Smooth muscle cell (in vitro differentiated cells): ENCODE measurements at regions not wholly inside any gene's neighbourhood (a gene's known extent, or its start where the extent isn't known, plus 50 kb on each side); places are given as distances from the start of the nearest gene placed in this dataset.

Experiments
- DNase-seq: peaks from one replicate; lab custom pipeline; 2025; ENCODE audit not compliant: unreplicated experiment; lab: John Stamatoyannopoulos, UW
- H2AFZ ChIP-seq: fragments of 200-600 bp; sonication (generic); 2 replicates; pipeline ENCODE4 v1.6.0; 2016; ENCODE audit warnings: antibody characterized with exemption, low read depth, mild to moderate bottlenecking
- H3F3A ChIP-seq: fragments of 200-600 bp; sonication (generic); 2 replicates; pipeline ENCODE4 v1.6.0; 2017; ENCODE audit warnings: antibody characterized with exemption, low read depth
- H3K27ac ChIP-seq: fragments of 200-600 bp; sonication (generic); 2 replicates; pipeline ENCODE4 v1.5.1; 2016; ENCODE audit warnings: low read depth, mild to moderate bottlenecking
- H3K27me3 ChIP-seq: fragments of 200-600 bp; sonication (generic); 2 replicates; pipeline ENCODE4 v1.6.1; 2016; ENCODE audit warnings: low read depth, mild to moderate bottlenecking
- H3K36me3 ChIP-seq: fragments of 200-600 bp; sonication (generic); 2 replicates; pipeline ENCODE4 v1.5.1; 2016; ENCODE audit warnings: low read depth
- H3K4me1 ChIP-seq: fragments of 200-600 bp; sonication (generic); 2 replicates; pipeline ENCODE4 v1.5.1; 2016; ENCODE audit warnings: low read depth
- H3K4me2 ChIP-seq: fragments of 200-600 bp; sonication (generic); 2 replicates; pipeline ENCODE4 v1.6.0; 2016; ENCODE audit warnings: mild to moderate bottlenecking
- H3K4me3 ChIP-seq: fragments of 200-600 bp; sonication (generic); 2 replicates; pipeline ENCODE4 v1.5.1; 2016; ENCODE audit warnings: mild to moderate bottlenecking
- H3K79me2 ChIP-seq: fragments of 200-600 bp; sonication (generic); 2 replicates; pipeline ENCODE4 v1.6.0; 2016; ENCODE audit warnings: low read depth, mild to moderate bottlenecking
- H3K9ac ChIP-seq: fragments of 200-600 bp; sonication (generic); 2 replicates; pipeline ENCODE4 v1.6.0; 2016; ENCODE audit warnings: low read depth
- H3K9me3 ChIP-seq: fragments of 200-600 bp; sonication (generic); replicated peaks from 2 replicates; pipeline ENCODE4 v1.5.1; 2016; ENCODE audit warnings: low read depth
- H4K20me1 ChIP-seq: fragments of 200-600 bp; sonication (generic); 2 replicates; pipeline ENCODE4 v1.6.0; 2016; ENCODE audit warnings: low read depth
- CTCF ChIP-seq: fragments of 200-600 bp; sonication (generic); IDR thresholded peaks from 2 replicates; pipeline ENCODE4 v1.5.1; 2017; ENCODE audit warnings: borderline replicate concordance, mild to moderate bottlenecking, antibody characterized with exemption; ENCODE audit not compliant: insufficient read depth, poor library complexity, severe bottlenecking
- WGBS: methylation state at CpG from one replicate; pipeline ENCODE4 v1.1.7; 2016; ENCODE audit warnings: low lambda C conversion rate; 5-methylcytosine and 5-hydroxymethylcytosine counted together

GRCh38 chrX:8413279-8413678 lies 51.4 kb upstream of the VCX3B start:
- Histone ChIP-seq H3K36me3 (no peaks in the 10 kb centered on the region), H3K27ac (no peak overlapping the region), H3K9ac (no peak overlapping the region), H3K4me1 (no peaks in the 10 kb centered on the region), H3K4me2 (no peak overlapping the region), H3K27me3 (no peaks in the 10 kb centered on the region), H4K20me1 (no peaks in the 10 kb centered on the region), H3K79me2 (no peaks in the 10 kb centered on the region), H3K4me3 (no peak overlapping the region), H2AFZ (no peak overlapping the region), H3K9me3 (no peaks in the 10 kb centered on the region), H3F3A (no peaks in the 10 kb centered on the region)
- no peak for TF ChIP-seq CTCF
- DNase-seq = no peak
- 78% methylated on average over 2 of the region's 2 CpGs for whole genome bisulfite sequencing
